ENCODE measurements at regions not wholly inside any gene's neighbourhood (a gene's known extent, or its start where the extent isn't known, plus 50 kb on each side); places are given as distances from the start of the nearest gene placed in this dataset.

GRCh38 chr16:85349365-85350145 is 237.3 kb upstream of the CIBAR2 start:
- ATAC-seq (no peak), DNase-seq (ENCODE audit: low read depth, low spot score) (no peak)
- Histone ChIP-seq H3K9me3 (ENCODE audit: control insufficient read depth, insufficient read depth, low read depth, low read length) (no peaks in the 10 kb centered on the region), H3K4me3 (ENCODE audit: low read depth in 2 of 2, low read length in 2 of 2) (no peak overlapping the region), H3K27ac (ENCODE audit: low read length) (peak overlapping the region; percentile 82), H3K36me3 (ENCODE audit: control insufficient read depth, insufficient read depth, low read length) (no peaks in the 10 kb centered on the region), H3K4me1 (ENCODE audit: control insufficient read depth, insufficient read depth, low read length) (peaks cover 45% of the 10 kb centered on the region), H3K27me3 (ENCODE audit: control insufficient read depth, insufficient read depth, low read length) (no peaks in the 10 kb centered on the region)
- ChIA-PET CTCF (interaction anchor here (1.2 kb wide), 1 partner anchor 15 kb away, joined by 3 read pairs; no protein-coding TSS in a partner anchor), POLR2A (interaction anchor here (0.6 kb wide), 1 partner anchor 696 kb away, joined by 7 read pairs; no protein-coding TSS in a partner anchor)
- BruUV-seq (replicated peaks) = no TSS peak
- intact Hi-C loops (cut with micrococcal nuclease; ENCODE audit: unreplicated experiment) (no loop called here), in situ Hi-C loops (cut with HindIII; ENCODE audit: low pct_unique_long_range_greater_than_20kb, low sequenced_read_pairs) (no loop called here)
- TF ChIP-seq SIN3A (IDR thresholded peaks at IDR 0.05; ENCODE audit: borderline replicate concordance, insufficient read depth, low read depth, low read length) = no peak
- TF ChIP-seq POLR2AphosphoS5 (IDR thresholded peaks at IDR 0.05; ENCODE audit: low read depth, low read length) = no peak
- no peak for TF ChIP-seq REST (IDR thresholded peaks at IDR 0.05; ENCODE audit: insufficient read depth in 1 of 2, low read depth in 2 of 2, low read length in 1 of 2)
- TF ChIP-seq CTCF (IDR thresholded peaks at IDR 0.05) = no peak
- no peak for TF ChIP-seq TCF7L2 (IDR thresholded peaks at IDR 0.05; ENCODE audit: low read depth, low read length)

- ChIA-PET CTCF (no interaction called here), POLR2A (no interaction called here)
- no peak overlapping the region for H3K4me3 ChIP-seq (ENCODE audit: low read depth in 2 of 2, low read length in 2 of 2)
- TF ChIP-seq POLR2AphosphoS5 (IDR thresholded peaks at IDR 0.05; ENCODE audit: low read depth, low read length) = no peak
- no peak for TF ChIP-seq TCF7L2 (IDR thresholded peaks at IDR 0.05; ENCODE audit: low read depth, low read length)
- no peak for TF ChIP-seq CTCF (IDR thresholded peaks at IDR 0.05)
- TF ChIP-seq REST (IDR thresholded peaks at IDR 0.05; ENCODE audit: insufficient read depth in 1 of 2, low read depth in 2 of 2, low read length in 1 of 2) = no peak
- TF ChIP-seq SIN3A (IDR thresholded peaks at IDR 0.05; ENCODE audit: borderline replicate concordance, insufficient read depth, low read depth, low read length) = no peak
- peak overlapping the region; percentile 82 for H3K27ac ChIP-seq (ENCODE audit: low read length)
- DNase-seq (ENCODE audit: low read depth, low spot score) (no peak), ATAC-seq (no peak)
- no peaks in the 10 kb centered on the region for H3K27me3 ChIP-seq (ENCODE audit: control insufficient read depth, insufficient read depth, low read length)
- no peaks in the 10 kb centered on the region for H3K36me3 ChIP-seq (ENCODE audit: control insufficient read depth, insufficient read depth, low read length)
- intact Hi-C loops (cut with micrococcal nuclease; ENCODE audit: unreplicated experiment) (no loop called here), in situ Hi-C loops (cut with HindIII; ENCODE audit: low pct_unique_long_range_greater_than_20kb, low sequenced_read_pairs) (no loop called here)
- BruUV-seq (replicated peaks) = no TSS peak
- H3K9me3 ChIP-seq (ENCODE audit: control insufficient read depth, insufficient read depth, low read depth, low read length) = no peaks in the 10 kb centered on the region
- peaks cover 50% of the 10 kb centered on the region for H3K4me1 ChIP-seq (ENCODE audit: control insufficient read depth, insufficient read depth, low read length)
Observed at GRCh38 chr16:85350146-85350728, 238.0 kb upstream of the CIBAR2 start.
